Loucy (cell line): ENCODE measurements at regions not wholly inside any gene's neighbourhood (a gene's known extent, or its start where the extent isn't known, plus 50 kb on each side); places are given as distances from the start of the nearest gene placed in this dataset.

ENCODE experiments used
- H2AFZ ChIP-seq: fragments of 200-600 bp; sonication (generic); 2 replicates; pipeline ENCODE4 v1.6.0; 2016; ENCODE audit warnings: antibody characterized with exemption, mild to moderate bottlenecking, low read length, moderate library complexity
- H3F3A ChIP-seq: fragments of 200-600 bp; 2 replicates; pipeline ENCODE4 v1.6.0; 2016; ENCODE audit warnings: antibody characterized with exemption, low read depth, mild to moderate bottlenecking
- H3K27me3 ChIP-seq: fragments of 200-600 bp; sonication (generic); 2 replicates; pipeline ENCODE4 v1.6.1; 2014; ENCODE audit warnings: low read length, mild to moderate bottlenecking; ENCODE audit not compliant: insufficient read depth, poor library complexity, severe bottlenecking
- H3K36me3 ChIP-seq: fragments of 200-600 bp; sonication (generic); 2 replicates; pipeline ENCODE4 v1.6.1; 2016; ENCODE audit warnings: low read length; ENCODE audit not compliant: insufficient read depth
- H3K4me1 ChIP-seq: fragments of 200-600 bp; sonication (generic); 2 replicates; pipeline ENCODE4 v1.5.1; 2014; ENCODE audit warnings: low read length, mild to moderate bottlenecking; ENCODE audit not compliant: insufficient read depth, poor library complexity, severe bottlenecking
- H3K4me2 ChIP-seq: fragments of 200-600 bp; sonication (generic); 2 replicates; pipeline ENCODE4 v1.6.0; 2014; ENCODE audit warnings: antibody characterized with exemption, low read length, low read depth, mild to moderate bottlenecking; ENCODE audit not compliant: poor library complexity, severe bottlenecking
- H3K4me3 ChIP-seq: fragments of 200-600 bp; sonication (generic); 2 replicates; pipeline ENCODE4 v1.5.1; 2014; ENCODE audit warnings: low read length, mild to moderate bottlenecking, mixed read lengths; ENCODE audit not compliant: poor library complexity, severe bottlenecking
- H3K79me2 ChIP-seq: fragments of 200-600 bp; sonication (generic); 2 replicates; pipeline ENCODE4 v1.6.1; 2014; ENCODE audit warnings: low read length; ENCODE audit not compliant: insufficient read depth
- H3K9ac ChIP-seq: fragments of 200-600 bp; sonication (generic); 2 replicates; pipeline ENCODE4 v1.6.0; 2014; ENCODE audit warnings: mild to moderate bottlenecking, low read depth, low read length, moderate library complexity; ENCODE audit not compliant: poor library complexity, severe bottlenecking
- H3K9me2 ChIP-seq: fragments of 200-600 bp; sonication (generic); replicated peaks from 2 replicates; pipeline ENCODE4 v1.6.1; 2016; ENCODE audit warnings: low read depth, low read length, mixed read lengths
- H3K9me3 ChIP-seq: fragments of 200-600 bp; sonication (generic); 2 replicates; pipeline ENCODE4 v1.6.1; 2014; ENCODE audit warnings: mild to moderate bottlenecking, antibody characterized with exemption, low read length, low read depth; ENCODE audit not compliant: insufficient read depth
- H4K20me1 ChIP-seq: fragments of 200-600 bp; sonication (generic); 2 replicates; pipeline ENCODE4 v1.6.0; 2014; ENCODE audit warnings: antibody characterized with exemption, low read length, mild to moderate bottlenecking; ENCODE audit not compliant: insufficient read depth, poor library complexity, severe bottlenecking
- EZH2phosphoT487 ChIP-seq: fragments of 200-600 bp; IDR thresholded peaks from 2 replicates; pipeline ENCODE4 v1.6.1; 2018; ENCODE audit warnings: antibody characterized with exemption, mild to moderate bottlenecking, moderate library complexity, borderline replicate concordance
- TF ChIP-seq, protein P1 (sequence below): fragments of 200-600 bp; sonication (generic); conservative IDR thresholded peaks from 2 replicates; pipeline ENCODE4 v1.5.1; 2014; ENCODE audit warnings: mild to moderate bottlenecking, antibody characterized with exemption, low read length

DNA sequence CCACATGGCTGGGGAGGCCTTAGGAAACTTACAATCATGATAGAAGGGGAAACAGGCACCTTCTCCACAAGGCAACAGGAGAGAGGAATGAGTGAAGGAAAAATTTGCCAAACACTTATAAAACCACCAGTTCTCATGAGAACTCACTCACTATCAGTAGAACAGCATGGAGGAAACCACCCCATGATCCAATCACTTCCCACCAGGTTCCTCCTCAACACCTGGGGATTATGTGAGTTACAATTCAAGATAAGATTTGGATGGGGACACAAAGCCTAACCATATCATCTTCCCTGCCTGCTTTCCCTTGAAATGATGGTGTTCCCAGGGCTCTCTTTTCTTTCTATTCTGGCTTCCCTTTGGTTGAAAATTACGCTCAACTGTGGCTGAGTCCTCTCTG, 262.7 kb upstream of the HABP2 start:
- TF ChIP-seq EZH2phosphoT487, result no peak
- TF ChIP-seq, protein P1, sequence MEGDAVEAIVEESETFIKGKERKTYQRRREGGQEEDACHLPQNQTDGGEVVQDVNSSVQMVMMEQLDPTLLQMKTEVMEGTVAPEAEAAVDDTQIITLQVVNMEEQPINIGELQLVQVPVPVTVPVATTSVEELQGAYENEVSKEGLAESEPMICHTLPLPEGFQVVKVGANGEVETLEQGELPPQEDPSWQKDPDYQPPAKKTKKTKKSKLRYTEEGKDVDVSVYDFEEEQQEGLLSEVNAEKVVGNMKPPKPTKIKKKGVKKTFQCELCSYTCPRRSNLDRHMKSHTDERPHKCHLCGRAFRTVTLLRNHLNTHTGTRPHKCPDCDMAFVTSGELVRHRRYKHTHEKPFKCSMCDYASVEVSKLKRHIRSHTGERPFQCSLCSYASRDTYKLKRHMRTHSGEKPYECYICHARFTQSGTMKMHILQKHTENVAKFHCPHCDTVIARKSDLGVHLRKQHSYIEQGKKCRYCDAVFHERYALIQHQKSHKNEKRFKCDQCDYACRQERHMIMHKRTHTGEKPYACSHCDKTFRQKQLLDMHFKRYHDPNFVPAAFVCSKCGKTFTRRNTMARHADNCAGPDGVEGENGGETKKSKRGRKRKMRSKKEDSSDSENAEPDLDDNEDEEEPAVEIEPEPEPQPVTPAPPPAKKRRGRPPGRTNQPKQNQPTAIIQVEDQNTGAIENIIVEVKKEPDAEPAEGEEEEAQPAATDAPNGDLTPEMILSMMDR, result no peak
- H3K9me3 ChIP-seq, result no peaks in the 10 kb centered on the region
- no peaks in the 10 kb centered on the region for H3K36me3 ChIP-seq
- no peaks in the 10 kb centered on the region for H4K20me1 ChIP-seq
- H3K27me3 ChIP-seq, result no peaks in the 10 kb centered on the region
- no peak overlapping the region for H3K4me2 ChIP-seq
- H2AFZ ChIP-seq, result no peak overlapping the region
- no peaks in the 10 kb centered on the region for H3F3A ChIP-seq
- no peaks in the 10 kb centered on the region for H3K9me2 ChIP-seq
- H3K4me1 ChIP-seq, result no peaks in the 10 kb centered on the region
- H3K9ac ChIP-seq, result no peak overlapping the region
- H3K4me3 ChIP-seq, result no peak overlapping the region
- no peaks in the 10 kb centered on the region for H3K79me2 ChIP-seq

DNA sequence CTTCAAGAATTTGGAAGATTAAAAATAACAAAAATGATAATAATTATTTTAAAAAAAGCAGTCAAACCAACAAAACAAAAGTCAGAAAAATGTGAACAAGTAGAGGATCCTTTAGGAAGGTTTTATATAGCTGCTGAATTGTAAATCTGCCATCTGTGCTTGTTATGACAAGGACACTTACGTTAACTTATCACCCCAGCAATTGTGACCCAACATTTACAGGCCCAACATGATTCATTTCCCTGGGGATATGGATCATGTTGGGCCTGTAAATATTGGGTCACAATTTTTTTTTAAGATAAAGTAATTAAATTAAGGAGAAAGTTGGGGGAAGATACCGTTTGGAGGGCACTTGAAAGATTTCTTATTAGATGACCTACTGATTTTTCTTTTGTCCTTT, 261.4 kb upstream of the HABP2 start:
- Histone ChIP-seq H3K9me3 (no peaks in the 10 kb centered on the region), H3K4me1 (no peaks in the 10 kb centered on the region), H4K20me1 (no peaks in the 10 kb centered on the region), H3K36me3 (no peaks in the 10 kb centered on the region), H3K4me2 (no peak overlapping the region), H3K9ac (no peak overlapping the region), H2AFZ (no peak overlapping the region), H3K79me2 (no peaks in the 10 kb centered on the region), H3K27me3 (no peaks in the 10 kb centered on the region), H3K9me2 (no peaks in the 10 kb centered on the region), H3K4me3 (no peak overlapping the region), H3F3A (no peaks in the 10 kb centered on the region)
- TF ChIP-seq, protein P1, result no peak
- TF ChIP-seq EZH2phosphoT487, result no peak

DNA sequence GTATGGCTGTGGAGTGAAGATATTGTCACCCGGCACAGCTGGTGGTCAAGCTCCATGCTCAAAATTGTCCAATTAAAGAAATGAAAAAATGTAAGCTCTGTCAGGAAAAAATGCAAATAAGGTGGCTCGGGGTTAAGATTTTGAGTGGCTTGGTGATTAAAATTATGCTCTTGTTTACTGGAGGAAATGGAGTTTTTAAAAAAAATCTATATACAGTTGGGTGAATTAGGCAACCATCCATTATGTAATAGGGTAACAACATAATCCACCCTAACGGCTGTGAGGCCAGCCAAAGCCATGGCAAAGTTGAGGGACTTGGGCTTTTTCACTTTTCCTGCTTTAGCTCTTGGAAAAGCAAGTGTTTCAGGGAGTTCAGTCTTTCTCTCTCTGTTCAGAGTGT, 260.8 kb upstream of the HABP2 start:
- Histone ChIP-seq H3K79me2 (no peaks in the 10 kb centered on the region), H3F3A (no peaks in the 10 kb centered on the region), H3K9ac (no peak overlapping the region), H3K4me3 (no peak overlapping the region), H3K27me3 (no peaks in the 10 kb centered on the region), H3K9me2 (no peaks in the 10 kb centered on the region), H2AFZ (no peak overlapping the region), H3K4me1 (no peaks in the 10 kb centered on the region), H3K4me2 (no peak overlapping the region), H3K9me3 (no peaks in the 10 kb centered on the region), H4K20me1 (no peaks in the 10 kb centered on the region), H3K36me3 (no peaks in the 10 kb centered on the region)
- no peak for TF ChIP-seq EZH2phosphoT487
- TF ChIP-seq, protein P1, result no peak
